Heart left ventricle (tissue), 16 donors: ENCODE measurements at regions not wholly inside any gene's neighbourhood (a gene's known extent, or its start where the extent isn't known, plus 50 kb on each side); places are given as distances from the start of the nearest gene placed in this dataset.

Experiments used
- ATAC-seq, 4 donors: fragments of 200-7000 bp; cut with Tn5 transposase; one replicate each; pipeline ENCODE4 v1.9.1; 2020 to 2022; ENCODE audit warnings: moderate library complexity in 4 of 4, mild to moderate bottlenecking in 3 of 4, moderate number of reproducible peaks in 1 of 4
- DNase-seq, 5 donors: peaks; one replicate each; pipeline ENCODE4 v3.0.0-alpha.2; 2020
- H3K27ac ChIP-seq, 12 donors: fragments of 200-600 bp; sonication (generic) in 4 of 12; one replicate each; pipeline versions ENCODE4 v1.5.0 to v1.8.0; 2016 to 2022; ENCODE audit warnings: mild to moderate bottlenecking in 2 of 12
- H3K27me3 ChIP-seq, 9 donors: fragments of 200-600 bp; sonication (generic) in 2 of 9; one replicate each; pipeline versions ENCODE4 v1.5.1 to v1.8.0; 2016 to 2022; ENCODE audit warnings: mild to moderate bottlenecking in 3 of 9
- H3K36me3 ChIP-seq, 9 donors: fragments of 200-600 bp; sonication (generic) in 2 of 9; one replicate each; pipeline versions ENCODE4 v1.5.0 to v1.8.0; 2018 to 2022; ENCODE audit warnings: mild to moderate bottlenecking in 2 of 9
- H3K4me1 ChIP-seq, 12 donors: fragments of 200-600 bp; sonication (generic) in 4 of 12; one replicate each; pipeline versions ENCODE4 v1.5.0 to v1.8.0; 2016 to 2022; ENCODE audit warnings: mild to moderate bottlenecking in 3 of 12
- H3K4me3 ChIP-seq, 12 donors: fragments of 200-600 bp; sonication (generic) in 4 of 12; one replicate each; pipeline versions ENCODE4 v1.5.0 to v1.8.0; 2017 to 2022; ENCODE audit warnings: mild to moderate bottlenecking in 9 of 12, moderate library complexity in 4 of 12
- H3K9me3 ChIP-seq, 12 donors: fragments of 200-600 bp; sonication (generic) in 4 of 12; one replicate each; pipeline versions ENCODE4 v1.5.0 to v1.8.0; 2016 to 2022; ENCODE audit warnings: mild to moderate bottlenecking in 1 of 12
- CTCF ChIP-seq, 12 donors: fragments of 200-600 bp; sonication (generic) in 4 of 12; IDR thresholded peaks; one replicate each; pipeline versions ENCODE4 v1.5.0 to v1.8.0; 2018 to 2022; ENCODE audit warnings: antibody characterized with exemption in 12 of 12, mild to moderate bottlenecking in 5 of 12
- POLR2A ChIP-seq, 2 donors: fragments of 450-650 bp; IDR thresholded peaks; one replicate each; pipeline ENCODE4 v1.6.1; 2017; ENCODE audit warnings: antibody characterized with exemption in 2 of 2, mild to moderate bottlenecking in 2 of 2, moderate library complexity in 2 of 2
- WGBS, 4 donors: extraction: QIAGEN DNeasy Blood & Tissue Kit in 2 of 4; methylation state at CpG; one replicate each; pipeline versions ENCODE4 v1.1.5 to v1.1.7; 2013 to 2018; 5-methylcytosine and 5-hydroxymethylcytosine counted together
- intact Hi-C, 10 donors: fragments of 100-400 bp; cut with DNase I; formaldehyde crosslinking; loops; one replicate each; pipeline versions ENCODE4 v1.11.1 to v1.14.2; 2022
- donor health status: ischemic (EF 13 %, LVEDD 7.1; RV severe dilation, severe dysfunction).
- donor health status: healthy with polysubstance abuse.
- donor health status: DM: no; HTN: yes; CAD: no.
- donor health status: DM: no; HTN: no; CAD: no.
- donor health status: ischemic (EF 25% LVEDD 6.9; RV normal size, moderate dysfunction).
- donor health status: ischemic (EF 25% LVEDD 5.7; RV mildly dilated, moderate dysfunction).
- donor health status: healthy.
- donor health status: DM: yes; HTN: yes; CAD: no.
- donor health status: ischemic (EF 35%, LVEDD 5.7; RV mildly dilated, moderate dysfunction).
- donor health status: nonischemic (EF 11% LVEDD 7.7; RV severe dilation, severe dysfunction).
- donor health status: DM: yes; HTN: yes; CAD: no.
- donor health status: PGD.
- donor health status: ischemic (EF 29% LVEDD 5.4; RV normal size, mild dysfunction).
- donor health status: nonischemic (EF 23%, LVEDD 6.1; RV moderate dilation, normal function).

- Histone ChIP-seq H3K9me3 (no peaks in the 10 kb centered on the region), H3K4me1 (peaks cover 0 to 9% (median 2%) of the 10 kb centered on the region in 12 donors), H3K36me3 (no peaks in the 10 kb centered on the region), H3K4me3 (no peak overlapping the region), H3K27ac (no peak overlapping the region), H3K27me3 (peaks cover 0 to 2% (median 0%) of the 10 kb centered on the region in 9 donors)
- TF ChIP-seq POLR2A (IDR thresholded peaks at IDR 0.05) (no peak), CTCF (IDR thresholded peaks at IDR 0.05) (no peak)
- WGBS, 4 donors: 87 to 93% (median 91%) methylated on average over 5 of the region's 5 CpGs
- intact Hi-C loops: no loop called here
- no peak for DNase-seq
- ATAC-seq: no peak
These were observed 54.0 kb upstream of the STMND1 start for GRCh38 chr6:17047889-17048288.

GRCh38 chr6:17045581-17046322 is 56.1 kb upstream of the STMND1 start:
- no peaks in the 10 kb centered on the region for H3K9me3 ChIP-seq
- peak overlapping the region in 7 of 12 donors; percentile 8 to 61 (median 25) for H3K27ac ChIP-seq
- intact Hi-C loops: no loop called here
- H3K27me3 ChIP-seq: peaks cover 0 to 4% (median 0%) of the 10 kb centered on the region in 9 donors
- peaks cover 0 to 16% (median 5%) of the 10 kb centered on the region in 12 donors for H3K4me1 ChIP-seq
- no peaks in the 10 kb centered on the region for H3K36me3 ChIP-seq
- H3K4me3 ChIP-seq: no peak overlapping the region
- ATAC-seq (peak; percentile 37 to 62 (median 48)), DNase-seq (no peak)
- 33 to 37% (median 35%) methylated on average over 4 of the region's 4 CpGs for WGBS, 4 donors
- no peak for TF ChIP-seq CTCF (IDR thresholded peaks at IDR 0.05)
- no peak for TF ChIP-seq POLR2A (IDR thresholded peaks at IDR 0.05)

- DNase-seq (no peak), ATAC-seq (no peak)
- TF ChIP-seq CTCF (IDR thresholded peaks at IDR 0.05): no peak
- no peak for TF ChIP-seq POLR2A (IDR thresholded peaks at IDR 0.05)
- Histone ChIP-seq H3K27ac (no peak overlapping the region), H3K4me3 (peak overlapping the region in 1 of 12 donors; percentile 7), H3K36me3 (no peaks in the 10 kb centered on the region), H3K4me1 (peaks cover 0 to 16% (median 5%) of the 10 kb centered on the region in 12 donors), H3K9me3 (no peaks in the 10 kb centered on the region), H3K27me3 (peaks cover 0 to 4% (median 0%) of the 10 kb centered on the region in 9 donors)
- WGBS, 4 donors: 43 to 69% (median 61%) methylated on average over 1 of the region's 1 CpG
- intact Hi-C loops: no loop called here
These were observed 58.7 kb upstream of the STMND1 start for GRCh38 chr6:17043148-17043522.

GRCh38 chr6:17042422-17043147 is 59.3 kb upstream of the STMND1 start:
- DNase-seq (peak in 3 of 5 donors; percentile 18 to 36 (median 35)), ATAC-seq (peak in 3 of 4 donors; percentile 65 to 77 (median 75))

More at GRCh38 chr6:17042422-17043147, 59.3 kb upstream of the STMND1 start:
- H3K4me1 ChIP-seq: peaks cover 0 to 16% (median 5%) of the 10 kb centered on the region in 12 donors
- peak in 6 of 12 donors; percentile 9 to 48 (median 28) for TF ChIP-seq CTCF (IDR thresholded peaks at IDR 0.05)
- TF ChIP-seq POLR2A (IDR thresholded peaks at IDR 0.05): no peak
- H3K9me3 ChIP-seq: no peaks in the 10 kb centered on the region
- 4 to 24% (median 8%) methylated on average over 5 of the region's 5 CpGs for WGBS, 4 donors
- H3K36me3 ChIP-seq: no peaks in the 10 kb centered on the region
- peaks cover 0 to 4% (median 0%) of the 10 kb centered on the region in 9 donors for H3K27me3 ChIP-seq
- no peak overlapping the region for H3K27ac ChIP-seq
- peak overlapping the region in 1 of 12 donors; percentile 7 for H3K4me3 ChIP-seq
- intact Hi-C loops: no loop called here
